CD1c-positive myeloid dendritic cell (primary cell): ENCODE measurements at regions not wholly inside any gene's neighbourhood (a gene's known extent, or its start where the extent isn't known, plus 50 kb on each side); places are given as distances from the start of the nearest gene placed in this dataset.
"Not testable (repeated sequence)": the region's sequence is repeated elsewhere in the genome, so short reads cannot be mapped to it uniquely, and the experiment has no call there.

Experiments
- DNase-seq: peaks from one replicate; pipeline ENCODE4 v3.0.0-alpha.2; 2016; ENCODE audit errors: extremely low spot score

GRCh38 chr18:73544617-73545016 lies 603.0 kb downstream of the FBXO15 start:
- DNase-seq, result no peak

- no peak for DNase-seq
Measured at GRCh38 chr18:73544032-73544431, 603.6 kb downstream of the FBXO15 start.

- no peak for DNase-seq
Measured at GRCh38 chr18:73535990-73536389, 611.6 kb downstream of the FBXO15 start.

GRCh38 chr18:73535189-73535588 lies 612.4 kb downstream of the FBXO15 start:
- DNase-seq, result no peak

GRCh38 chr18:73531601-73532000 lies 616.0 kb downstream of the FBXO15 start:
- no peak for DNase-seq

- no peak for DNase-seq
Measured at GRCh38 chr18:73528066-73528465, 619.6 kb downstream of the FBXO15 start.

- no peak for DNase-seq
Measured at GRCh38 chr18:73520229-73520628, 627.4 kb downstream of the FBXO15 start.

- DNase-seq, result not testable (repeated sequence)
Measured at GRCh38 chr18:73516056-73516455, 631.6 kb downstream of the FBXO15 start.

- no peak for DNase-seq
Measured at GRCh38 chr18:73514449-73514848, 633.2 kb downstream of the FBXO15 start.

- DNase-seq, result no peak
Measured at GRCh38 chr18:73511771-73512503, 635.7 kb downstream of the FBXO15 start.

GRCh38 chr18:73509460-73509859 lies 638.2 kb downstream of the FBXO15 start:
- no peak for DNase-seq

GRCh38 chr18:73503326-73503725 lies 635.5 kb upstream of the NETO1 start:
- DNase-seq, result no peak

GRCh38 chr18:73487966-73488365 lies 620.2 kb upstream of the NETO1 start:
- no peak for DNase-seq

- no peak for DNase-seq
Measured at GRCh38 chr18:73485166-73485565, 617.4 kb upstream of the NETO1 start.

GRCh38 chr18:73482901-73483300 lies 615.1 kb upstream of the NETO1 start:
- DNase-seq, result no peak

- DNase-seq, result no peak
Measured at GRCh38 chr18:73479477-73479876, 611.7 kb upstream of the NETO1 start.

GRCh38 chr18:73478191-73478590 lies 610.4 kb upstream of the NETO1 start:
- no peak for DNase-seq

GRCh38 chr18:73476031-73476430 lies 608.2 kb upstream of the NETO1 start:
- no peak for DNase-seq

GRCh38 chr18:73462092-73462491 lies 594.3 kb upstream of the NETO1 start:
- DNase-seq, result no peak

GRCh38 chr18:73461780-73462059 lies 593.9 kb upstream of the NETO1 start:
- DNase-seq, result no peak

- DNase-seq, result no peak
Measured at GRCh38 chr18:73461038-73461779, 593.4 kb upstream of the NETO1 start.

GRCh38 chr18:73458186-73458964 lies 590.6 kb upstream of the NETO1 start:
- DNase-seq, result no peak

GRCh38 chr18:73456643-73457042 lies 588.9 kb upstream of the NETO1 start:
- DNase-seq, result no peak
